Glutamatergic neuron (in vitro differentiated cells): ENCODE measurements at regions not wholly inside any gene's neighbourhood (a gene's known extent, or its start where the extent isn't known, plus 50 kb on each side); places are given as distances from the start of the nearest gene placed in this dataset.

ENCODE experiments used
- DNase-seq: peaks from one replicate; pipeline ENCODE4 v3.0.0; 2022
- H3K27ac Mint-ChIP-seq: one replicate; pipeline ENCODE4 v1.8.0; 2020; ENCODE audit warnings: mild to moderate bottlenecking, mixed read lengths, inconsistent platforms; ENCODE audit not compliant: unreplicated experiment
- H3K27me3 Mint-ChIP-seq: one replicate; pipeline ENCODE4 v1.8.0; 2020; ENCODE audit warnings: mild to moderate bottlenecking, moderate library complexity, mixed read lengths, inconsistent platforms; ENCODE audit not compliant: unreplicated experiment
- H3K36me3 Mint-ChIP-seq: one replicate; pipeline ENCODE4 v1.8.0; 2020; ENCODE audit warnings: mild to moderate bottlenecking, mixed read lengths, inconsistent platforms; ENCODE audit not compliant: unreplicated experiment
- H3K4me1 Mint-ChIP-seq: one replicate; pipeline ENCODE4 v1.8.0; 2020; ENCODE audit warnings: mild to moderate bottlenecking, low read depth, mixed read lengths, inconsistent platforms; ENCODE audit not compliant: unreplicated experiment
- H3K4me3 Mint-ChIP-seq: one replicate; pipeline ENCODE4 v1.8.0; 2020; ENCODE audit warnings: mild to moderate bottlenecking, mixed read lengths, inconsistent platforms; ENCODE audit not compliant: unreplicated experiment
- H3K9me3 Mint-ChIP-seq: one replicate; pipeline ENCODE4 v1.8.0; 2020; ENCODE audit warnings: mild to moderate bottlenecking, moderate library complexity, mixed read lengths, inconsistent platforms; ENCODE audit not compliant: unreplicated experiment
- CTCF ChIP-seq: fragments of 200-600 bp; sonication (generic); IDR thresholded peaks from one replicate; pipeline ENCODE4 v1.5.0; 2021; ENCODE audit not compliant: partially characterized antibody, unreplicated experiment

- no peak overlapping the region for H3K4me3 Mint-ChIP-seq
- H3K36me3 Mint-ChIP-seq = no peaks in the 10 kb centered on the region
- no peaks in the 10 kb centered on the region for H3K27me3 Mint-ChIP-seq
- H3K4me1 Mint-ChIP-seq = peaks cover 10% of the 10 kb centered on the region
- no peak for TF ChIP-seq CTCF
- DNase-seq = no peak
- no peaks in the 10 kb centered on the region for H3K9me3 Mint-ChIP-seq
- no peak overlapping the region for H3K27ac Mint-ChIP-seq
Measured at GRCh38 chr3:31288224-31288623, 244.5 kb upstream of the STT3B start.

- Mint-ChIP-seq H3K36me3 (no peaks in the 10 kb centered on the region), H3K27me3 (no peaks in the 10 kb centered on the region), H3K27ac (no peak overlapping the region), H3K4me1 (peaks cover 10% of the 10 kb centered on the region), H3K9me3 (no peaks in the 10 kb centered on the region), H3K4me3 (no peak overlapping the region)
- DNase-seq = no peak
- TF ChIP-seq CTCF = no peak
Measured at GRCh38 chr3:31288641-31289100, 244.1 kb upstream of the STT3B start.

- TF ChIP-seq CTCF = no peak
- no peak overlapping the region for H3K4me3 Mint-ChIP-seq
- no peaks in the 10 kb centered on the region for H3K27me3 Mint-ChIP-seq
- peaks cover 10% of the 10 kb centered on the region for H3K4me1 Mint-ChIP-seq
- no peaks in the 10 kb centered on the region for H3K9me3 Mint-ChIP-seq
- no peak overlapping the region for H3K27ac Mint-ChIP-seq
- H3K36me3 Mint-ChIP-seq = no peaks in the 10 kb centered on the region
- DNase-seq = no peak
Measured at GRCh38 chr3:31289584-31289983, 243.1 kb upstream of the STT3B start.

GRCh38 chr3:31290046-31290445 is 242.7 kb upstream of the STT3B start:
- no peak for TF ChIP-seq CTCF
- Mint-ChIP-seq H3K27ac (no peak overlapping the region), H3K4me1 (peaks cover 10% of the 10 kb centered on the region), H3K4me3 (no peak overlapping the region), H3K27me3 (no peaks in the 10 kb centered on the region), H3K9me3 (no peaks in the 10 kb centered on the region), H3K36me3 (no peaks in the 10 kb centered on the region)
- no peak for DNase-seq

GRCh38 chr3:31291818-31292217 is 240.9 kb upstream of the STT3B start:
- no peaks in the 10 kb centered on the region for H3K36me3 Mint-ChIP-seq
- H3K27ac Mint-ChIP-seq = no peak overlapping the region
- peaks cover 2% of the 10 kb centered on the region for H3K4me1 Mint-ChIP-seq
- H3K9me3 Mint-ChIP-seq = no peaks in the 10 kb centered on the region
- H3K27me3 Mint-ChIP-seq = no peaks in the 10 kb centered on the region
- H3K4me3 Mint-ChIP-seq = no peak overlapping the region
- no peak for TF ChIP-seq CTCF
- no peak for DNase-seq
